UCSD-AML1 (cell line): ENCODE measurements at regions not wholly inside any gene's neighbourhood (a gene's known extent, or its start where the extent isn't known, plus 50 kb on each side); places are given as distances from the start of the nearest gene placed in this dataset.

Source experiments
- DNase-seq: peaks from one replicate; lab custom pipeline; 2025; ENCODE audit not compliant: unreplicated experiment; lab: John Stamatoyannopoulos, UW

GRCh38 chr18:30376515-30376914 lies 666.0 kb downstream of the DSC3 start:
- no peak for DNase-seq

DNA sequence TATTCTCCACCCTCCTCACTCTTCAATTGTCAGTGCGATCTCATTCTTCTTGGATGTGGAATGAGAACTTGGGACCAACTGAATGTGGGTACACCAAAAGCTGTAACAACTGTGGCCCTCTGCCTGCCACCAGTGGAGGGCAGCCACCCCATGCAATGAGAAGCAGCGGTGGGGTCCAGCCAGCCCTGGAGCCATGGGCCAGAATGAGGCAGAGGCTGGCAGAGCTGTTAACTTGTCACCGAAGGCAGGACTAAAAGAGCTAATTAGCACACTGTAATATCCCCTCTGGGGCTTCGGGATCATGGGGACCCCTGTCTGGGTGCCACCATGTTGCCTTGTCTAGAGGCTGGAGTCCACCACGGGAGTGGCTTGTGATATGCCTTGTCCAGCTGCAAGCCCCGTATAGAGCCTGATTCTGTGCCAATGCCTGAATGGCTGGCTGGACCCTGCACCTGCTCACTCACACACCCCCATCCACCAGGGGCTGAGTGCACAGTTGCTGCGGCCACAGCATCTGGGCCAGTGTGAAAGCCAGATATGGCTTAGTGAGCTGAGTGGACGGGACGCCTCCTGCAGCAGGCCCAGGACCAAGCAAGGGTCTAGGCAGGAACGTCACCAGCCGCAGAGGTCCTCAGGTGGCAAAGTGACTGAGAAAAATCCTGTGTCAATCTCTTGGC lies 680.5 kb downstream of the DSC3 start:
- no peak for DNase-seq

DNA sequence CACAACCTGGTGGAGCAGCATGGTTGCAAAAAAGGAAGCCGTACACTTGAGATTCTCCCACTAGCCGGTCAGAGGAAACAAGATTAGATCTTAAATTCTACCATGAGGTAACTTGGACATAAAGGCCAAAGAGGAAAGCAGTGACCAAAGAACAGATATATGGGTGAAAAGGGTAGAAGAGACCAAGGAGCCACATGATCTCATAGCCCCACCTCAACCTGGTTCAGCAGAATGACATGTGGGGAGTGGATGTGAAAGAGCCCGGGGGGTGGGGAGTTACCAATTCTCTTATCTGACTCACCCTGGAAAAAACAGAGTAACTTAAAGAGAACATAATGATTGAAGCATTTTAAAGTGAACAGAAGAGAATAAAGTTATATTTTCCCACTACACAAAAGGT lies 683.0 kb downstream of the DSC3 start:
- DNase-seq, result no peak

- no peak for DNase-seq
These were observed 684.0 kb downstream of the DSC3 start for GRCh38 chr18:30358555-30358954.

GRCh38 chr18:30352551-30353168 lies 689.9 kb downstream of the DSC3 start:
- DNase-seq, result no peak

- DNase-seq, result no peak
These were observed 692.3 kb downstream of the DSC3 start for GRCh38 chr18:30350263-30350662.

- DNase-seq, result no peak
These were observed 699.5 kb downstream of the DSC3 start for GRCh38 chr18:30343090-30343489.

DNA sequence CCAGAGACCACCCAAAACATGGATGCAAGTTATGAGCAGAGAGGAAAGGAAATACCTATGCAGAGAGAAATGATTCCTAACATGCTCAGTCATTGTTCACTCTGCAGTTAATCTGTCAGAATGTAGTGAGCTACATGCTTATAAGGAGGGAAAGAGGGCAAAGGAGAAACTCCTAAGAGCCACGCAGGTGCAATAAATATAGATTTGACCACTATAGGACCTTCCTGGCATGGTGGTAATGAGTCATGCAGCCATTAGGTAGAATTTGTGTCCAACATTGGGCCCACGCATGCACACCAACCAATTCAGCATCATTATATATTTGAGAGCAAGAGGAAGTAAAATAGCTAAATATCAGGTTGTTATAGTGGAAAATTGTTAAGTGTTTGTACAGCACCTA lies 699.9 kb downstream of the DSC3 start:
- DNase-seq, result no peak

DNA sequence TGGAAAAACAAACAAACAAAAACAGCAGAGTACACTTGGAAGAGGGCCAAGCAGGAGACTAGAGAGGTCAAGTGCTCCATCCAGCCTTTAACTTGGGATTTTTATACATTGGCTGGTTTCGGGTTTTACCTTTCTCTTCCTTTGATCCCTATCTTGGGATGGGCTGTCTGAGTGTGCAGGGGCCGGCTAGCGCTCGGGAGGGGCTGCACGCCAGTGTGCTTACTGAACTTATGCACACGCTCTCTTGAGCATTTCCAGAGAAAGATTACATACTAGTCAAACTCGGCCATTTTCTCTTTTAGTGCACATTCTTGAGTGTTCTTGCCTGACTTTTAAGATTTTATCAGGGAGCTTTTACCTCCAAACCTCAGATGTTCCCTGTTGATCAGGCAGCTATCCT lies 707.8 kb downstream of the DSC3 start:
- no peak for DNase-seq

DNA sequence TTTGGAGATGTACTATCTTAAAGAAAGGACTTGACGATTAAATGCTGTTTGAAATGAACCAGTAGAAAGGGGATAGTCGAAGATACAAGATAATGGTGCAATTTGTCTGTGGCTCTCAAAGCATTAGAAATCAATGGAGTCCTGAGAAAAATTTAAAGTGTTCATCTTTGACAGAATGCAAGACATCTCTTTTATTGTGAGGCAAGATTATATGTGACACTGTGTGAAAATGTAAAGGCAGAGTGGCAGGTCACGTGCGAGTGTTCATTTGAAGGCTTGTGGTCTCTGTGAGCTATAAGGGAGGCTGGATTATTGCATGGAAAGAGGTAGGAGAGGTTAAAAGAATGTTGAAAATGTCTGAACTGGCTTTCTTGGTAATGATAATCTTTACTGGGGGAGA lies 709.2 kb downstream of the DSC3 start:
- DNase-seq, result no peak

- no peak for DNase-seq
These were observed 713.7 kb downstream of the DSC3 start for GRCh38 chr18:30328839-30329238.

DNA sequence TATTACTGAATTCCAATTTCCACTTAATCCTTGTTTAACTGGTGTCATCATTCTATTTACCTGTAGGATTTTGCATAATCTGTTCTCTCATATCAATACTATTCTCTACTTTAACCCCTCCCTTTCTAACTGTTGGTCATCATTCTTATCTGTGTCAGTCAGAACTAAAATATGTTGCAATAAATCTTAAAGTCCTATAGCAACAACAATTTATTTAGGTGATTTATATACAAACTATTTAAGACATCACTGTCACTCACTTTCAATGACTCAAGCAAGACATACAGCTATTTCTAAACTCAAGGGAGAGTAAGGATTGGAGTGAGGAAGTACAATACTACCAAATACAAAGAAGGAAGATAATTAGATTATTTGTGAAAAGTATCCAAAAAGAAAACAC lies 740.4 kb downstream of the DSC3 start:
- DNase-seq, result no peak

- no peak for DNase-seq
These were observed 743.8 kb downstream of the DSC3 start for GRCh38 chr18:30298769-30299168.

DNA sequence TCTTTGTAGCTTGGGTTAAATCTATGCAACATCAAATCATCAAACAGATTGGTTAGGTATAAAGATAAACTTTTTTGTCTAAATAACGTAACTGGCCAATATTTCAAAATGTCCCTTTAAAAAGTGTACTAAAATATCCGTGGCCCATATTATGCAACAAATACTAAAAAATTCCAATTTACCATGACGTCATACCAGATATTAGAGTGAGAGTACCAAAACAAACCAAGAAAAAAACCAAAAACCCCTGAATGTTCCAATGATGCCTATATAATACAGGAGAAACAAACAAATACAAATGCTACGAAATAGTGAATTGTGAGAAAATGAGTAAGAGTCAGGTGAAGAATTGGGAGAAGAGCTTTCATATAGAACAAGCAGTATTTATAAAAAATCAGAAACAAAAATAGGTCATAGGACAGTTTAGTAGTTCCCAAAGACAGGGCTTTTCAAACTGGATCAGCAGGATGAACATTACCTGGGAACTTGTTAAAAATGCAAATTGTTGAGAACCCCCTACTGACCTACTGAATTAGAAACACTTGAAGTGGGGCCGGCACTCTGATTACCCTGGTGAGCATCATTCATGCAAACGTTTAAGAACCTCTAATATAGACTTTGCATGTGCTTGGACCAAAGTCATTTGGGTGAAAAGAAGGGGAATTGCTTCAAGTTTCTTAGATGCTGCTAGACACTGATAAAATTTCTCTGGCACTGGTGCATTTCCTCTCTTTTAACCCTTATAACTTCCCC lies 753.7 kb downstream of the DSC3 start:
- no peak for DNase-seq

DNA sequence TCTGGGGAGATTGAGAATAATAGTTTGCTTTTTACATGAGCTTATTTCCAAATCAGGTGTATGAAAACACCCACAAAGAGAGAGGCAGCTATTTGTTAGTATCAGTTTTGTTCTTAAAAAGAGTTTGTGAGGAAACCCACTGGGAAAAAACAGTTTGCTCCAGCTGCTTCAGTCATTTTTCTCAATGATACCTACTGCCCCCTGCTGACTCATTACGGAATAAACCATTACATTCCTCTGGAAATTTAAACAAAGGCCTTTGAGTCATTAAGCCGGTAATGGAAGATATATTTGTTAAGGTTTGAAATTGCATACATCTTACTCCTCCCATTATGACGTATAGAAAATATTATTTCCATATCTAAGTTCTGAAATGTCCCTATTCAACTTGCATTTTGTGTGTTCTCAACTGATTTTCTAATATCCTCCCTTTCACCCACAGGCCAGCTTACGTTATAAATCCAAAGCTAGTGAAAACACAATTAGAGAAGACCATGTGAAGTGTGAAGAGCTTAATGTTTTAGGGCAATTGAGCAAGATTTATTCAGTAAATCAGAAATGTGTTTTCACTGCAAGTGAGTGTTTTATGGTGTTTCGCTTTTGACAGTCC lies 761.6 kb downstream of the DSC3 start:
- no peak for DNase-seq

- DNase-seq, result no peak
These were observed 762.4 kb downstream of the DSC3 start for GRCh38 chr18:30280186-30280585.

- DNase-seq, result no peak
These were observed 764.9 kb downstream of the DSC3 start for GRCh38 chr18:30277676-30278075.

GRCh38 chr18:30271716-30272115 lies 770.8 kb downstream of the DSC3 start:
- no peak for DNase-seq

- DNase-seq, result no peak
These were observed 777.4 kb downstream of the DSC3 start for GRCh38 chr18:30265190-30265589.

DNA sequence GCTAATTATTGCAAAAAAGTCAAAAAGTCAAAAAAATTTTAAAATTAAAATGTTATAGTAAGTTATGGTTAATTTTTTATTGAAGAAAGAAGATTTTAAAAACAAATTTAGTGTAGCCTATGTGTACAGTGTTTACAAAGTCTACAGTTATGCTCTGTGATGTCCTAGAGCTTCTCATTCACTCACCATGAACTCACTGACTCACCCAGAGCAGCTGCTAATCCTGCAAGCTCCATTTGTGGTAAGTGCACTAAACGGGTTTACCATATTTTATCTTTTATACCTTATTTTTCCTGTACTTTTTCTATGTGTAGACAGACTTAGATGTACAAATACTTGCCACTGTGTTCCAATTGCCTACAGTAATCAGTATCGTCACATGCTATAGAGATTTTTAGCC lies 788.2 kb downstream of the DSC3 start:
- no peak for DNase-seq

GRCh38 chr18:30248056-30248455 lies 794.5 kb downstream of the DSC3 start:
- DNase-seq, result no peak
